CD14-positive monocyte (primary cell): ENCODE measurements at regions not wholly inside any gene's neighbourhood (a gene's known extent, or its start where the extent isn't known, plus 50 kb on each side); places are given as distances from the start of the nearest gene placed in this dataset.
A peak's percentile ranks its signal among the peaks of the same experiment; 100 is the strongest.
"Not testable (repeated sequence)": the region's sequence is repeated elsewhere in the genome, so short reads cannot be mapped to it uniquely, and the experiment has no call there.

Experiments
- DNase-seq, 3 donors: peaks; one replicate each; pipeline ENCODE4 v3.0.0-alpha.2; 2011 to 2022
- H2AFZ ChIP-seq: 2 replicates; pipeline ENCODE4 v1.6.0; 2012; ENCODE audit warnings: mild to moderate bottlenecking, low read depth, low read length, inconsistent platforms; ENCODE audit not compliant: insufficient read depth, poor library complexity, severe bottlenecking
- H3K27ac ChIP-seq, 2 donors: 1 replicate in 1 of 2; 2 replicates in 1 of 2; pipeline ENCODE4 v1.5.1; 2012 to 2013; ENCODE audit warnings: low read length in 2 of 2, control low read depth in 1 of 2, inconsistent platforms in 1 of 2, low read depth in 1 of 2, mild to moderate bottlenecking in 1 of 2
- H3K27me3 ChIP-seq, 2 donors: one replicate each; pipeline versions ENCODE4 v1.6.0 to v1.6.1; 2011 to 2013; ENCODE audit warnings: low read length in 2 of 2; ENCODE audit not compliant: control insufficient read depth in 2 of 2, insufficient read depth in 2 of 2
- H3K36me3 ChIP-seq, 2 donors: replicated peaks in 1 of 2; 1 replicate in 1 of 2; 2 replicates in 1 of 2; pipeline versions ENCODE4 v1.5.1 to v1.6.1; 2012 to 2013; ENCODE audit warnings: low read length in 2 of 2, control low read depth in 1 of 2, inconsistent platforms in 1 of 2, mild to moderate bottlenecking in 1 of 2; ENCODE audit not compliant: insufficient read depth in 2 of 2, control insufficient read depth in 1 of 2
- H3K4me1 ChIP-seq, 2 donors: 1 replicate in 1 of 2; 2 replicates in 1 of 2; pipeline versions ENCODE4 v1.5.1 to v1.6.1; 2012 to 2013; ENCODE audit warnings: low read length in 2 of 2, control low read depth in 1 of 2, inconsistent platforms in 1 of 2, mild to moderate bottlenecking in 1 of 2, moderate library complexity in 1 of 2; ENCODE audit not compliant: insufficient read depth in 2 of 2, control insufficient read depth in 1 of 2
- H3K4me2 ChIP-seq: replicated peaks from 2 replicates; pipeline ENCODE3; 2012; ENCODE audit warnings: low read length, moderate library complexity, mild to moderate bottlenecking; ENCODE audit not compliant: poor library complexity, severe bottlenecking; ENCODE audit errors: extremely low read depth
- H3K4me3 ChIP-seq, 3 experiments: fragments of 200-600 bp in 1 of 3; sonication (generic) in 1 of 3; replicated peaks in 1 of 3; 1 replicate in 2 of 3; 2 replicates in 1 of 3; pipeline ENCODE4 v1.5.1; 2011 to 2013; ENCODE audit warnings: low read length in 3 of 3, mild to moderate bottlenecking in 3 of 3, control low read depth in 2 of 3, low read depth in 2 of 3, inconsistent platforms in 1 of 3, moderate library complexity in 1 of 3
- H3K79me2 ChIP-seq: 2 replicates; pipeline ENCODE4 v1.6.0; 2012; ENCODE audit warnings: mild to moderate bottlenecking, control low read depth, inconsistent platforms, low read length, moderate library complexity; ENCODE audit not compliant: insufficient read depth
- H3K9ac ChIP-seq: 2 replicates; pipeline ENCODE4 v1.6.0; 2017; ENCODE audit warnings: low read length, mild to moderate bottlenecking; ENCODE audit not compliant: insufficient read depth, poor library complexity, severe bottlenecking
- H3K9me3 ChIP-seq, 2 donors: replicated peaks in 1 of 2; 1 replicate in 1 of 2; 2 replicates in 1 of 2; pipeline versions ENCODE4 v1.5.1 to v1.6.1; 2012 to 2013; ENCODE audit warnings: low read length in 2 of 2, control low read depth in 1 of 2; ENCODE audit not compliant: control insufficient read depth in 1 of 2, insufficient read depth in 1 of 2
- H4K20me1 ChIP-seq: 2 replicates; pipeline ENCODE4 v1.6.0; 2012; ENCODE audit warnings: mild to moderate bottlenecking, low read length, control low read depth, moderate library complexity; ENCODE audit not compliant: insufficient read depth
- H3K27ac Mint-ChIP-seq, 7 donors: one replicate each; pipeline ENCODE4 v1.8.0; 2020; ENCODE audit warnings: mild to moderate bottlenecking in 7 of 7, mixed read lengths in 7 of 7, moderate library complexity in 6 of 7, inconsistent platforms in 2 of 7
- H3K27me3 Mint-ChIP-seq, 3 donors: one replicate each; pipeline ENCODE4 v1.8.0; 2021 to 2022; ENCODE audit warnings: low read depth in 3 of 3, mild to moderate bottlenecking in 3 of 3, mixed read lengths in 3 of 3, moderate library complexity in 3 of 3, inconsistent platforms in 1 of 3
- H3K36me3 Mint-ChIP-seq, 2 donors: one replicate each; pipeline ENCODE4 v1.8.0; 2020; ENCODE audit warnings: mixed read lengths in 2 of 2, inconsistent platforms in 1 of 2, mild to moderate bottlenecking in 1 of 2
- H3K4me1 Mint-ChIP-seq: one replicate; pipeline ENCODE4 v1.8.0; 2020; ENCODE audit warnings: mild to moderate bottlenecking, mixed read lengths
- H3K4me3 Mint-ChIP-seq, 2 donors: one replicate each; pipeline ENCODE4 v1.8.0; 2020; ENCODE audit warnings: mild to moderate bottlenecking in 2 of 2, mixed read lengths in 2 of 2, moderate library complexity in 1 of 2
- H3K9me3 Mint-ChIP-seq, 7 donors: one replicate each; pipeline ENCODE4 v1.8.0; 2020 to 2022; ENCODE audit warnings: mixed read lengths in 7 of 7, mild to moderate bottlenecking in 6 of 7, moderate library complexity in 6 of 7, inconsistent platforms in 2 of 7
- WGBS: methylation state at CpG from one replicate; pipeline ENCODE4 v1.1.5; 2013; ENCODE audit warnings: missing lambda C conversion rate; ENCODE audit not compliant: insufficient coverage; 5-methylcytosine and 5-hydroxymethylcytosine counted together
- intact Hi-C, 2 donors: fragments of 100-400 bp; cut with micrococcal nuclease; formaldehyde crosslinking; loops; one replicate each; pipeline versions ENCODE4 v1.15.0 to v1.15.1; 2023
- TF ChIP-seq, protein P1 (sequence below): fragments of 200-600 bp; IDR thresholded peaks from one replicate; pipeline ENCODE4 v1.8.0; 2022; ENCODE audit warnings: antibody characterized with exemption, mild to moderate bottlenecking

DNA sequence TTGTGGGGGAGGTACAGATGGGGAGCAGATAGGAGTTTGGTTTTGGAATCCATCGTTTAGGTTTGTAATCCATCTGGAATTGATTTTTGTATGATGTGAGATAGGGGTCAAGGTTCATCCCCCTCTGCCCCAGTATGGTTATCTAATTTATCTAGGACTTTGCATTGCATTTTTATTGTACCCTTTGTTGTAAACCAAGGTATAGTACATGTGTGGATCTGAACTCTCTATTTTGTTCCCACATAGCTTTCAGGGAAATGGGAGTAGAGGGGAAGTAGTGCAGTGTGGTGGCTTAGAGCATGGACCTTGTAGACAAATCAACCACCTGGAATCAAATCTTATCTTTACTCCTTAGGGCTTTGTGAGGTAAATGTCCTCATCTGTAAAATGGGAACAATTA lies 65.7 kb downstream of the RAD54L2 start:
- no CpG with 5 or more reads among the region's 1 CpG for WGBS
- no peak overlapping the region for H3K9ac ChIP-seq
- no peak for DNase-seq
- no peak overlapping the region for H3K27ac ChIP-seq
- H3K9me3 Mint-ChIP-seq = peaks cover 0 to 4% (median 0%) of the 10 kb centered on the region in 7 donors
- H3K27me3 ChIP-seq = no peaks in the 10 kb centered on the region
- no peaks in the 10 kb centered on the region for H3K9me3 ChIP-seq
- peaks cover 8% of the 10 kb centered on the region for H3K79me2 ChIP-seq
- H3K4me3 Mint-ChIP-seq = no peak overlapping the region
- no peak overlapping the region for H3K4me2 ChIP-seq
- no peaks in the 10 kb centered on the region for H3K4me1 ChIP-seq
- H3K4me3 ChIP-seq = no peak overlapping the region
- TF ChIP-seq, protein P1, sequence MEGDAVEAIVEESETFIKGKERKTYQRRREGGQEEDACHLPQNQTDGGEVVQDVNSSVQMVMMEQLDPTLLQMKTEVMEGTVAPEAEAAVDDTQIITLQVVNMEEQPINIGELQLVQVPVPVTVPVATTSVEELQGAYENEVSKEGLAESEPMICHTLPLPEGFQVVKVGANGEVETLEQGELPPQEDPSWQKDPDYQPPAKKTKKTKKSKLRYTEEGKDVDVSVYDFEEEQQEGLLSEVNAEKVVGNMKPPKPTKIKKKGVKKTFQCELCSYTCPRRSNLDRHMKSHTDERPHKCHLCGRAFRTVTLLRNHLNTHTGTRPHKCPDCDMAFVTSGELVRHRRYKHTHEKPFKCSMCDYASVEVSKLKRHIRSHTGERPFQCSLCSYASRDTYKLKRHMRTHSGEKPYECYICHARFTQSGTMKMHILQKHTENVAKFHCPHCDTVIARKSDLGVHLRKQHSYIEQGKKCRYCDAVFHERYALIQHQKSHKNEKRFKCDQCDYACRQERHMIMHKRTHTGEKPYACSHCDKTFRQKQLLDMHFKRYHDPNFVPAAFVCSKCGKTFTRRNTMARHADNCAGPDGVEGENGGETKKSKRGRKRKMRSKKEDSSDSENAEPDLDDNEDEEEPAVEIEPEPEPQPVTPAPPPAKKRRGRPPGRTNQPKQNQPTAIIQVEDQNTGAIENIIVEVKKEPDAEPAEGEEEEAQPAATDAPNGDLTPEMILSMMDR = no peak
- peaks cover 0 to 19% of the 10 kb centered on the region in 2 donors for H3K36me3 ChIP-seq
- no peak overlapping the region for H2AFZ ChIP-seq
- H3K36me3 Mint-ChIP-seq = peaks cover 18 to 28% of the 10 kb centered on the region in 2 donors
- peaks cover 6% of the 10 kb centered on the region for H3K4me1 Mint-ChIP-seq
- peak overlapping the region in 1 of 7 donors; percentile 46 for H3K27ac Mint-ChIP-seq
- intact Hi-C loops = no loop called here
- H4K20me1 ChIP-seq = peaks cover 3% of the 10 kb centered on the region
- peaks cover 0 to 2% (median 2%) of the 10 kb centered on the region in 3 donors for H3K27me3 Mint-ChIP-seq

DNA sequence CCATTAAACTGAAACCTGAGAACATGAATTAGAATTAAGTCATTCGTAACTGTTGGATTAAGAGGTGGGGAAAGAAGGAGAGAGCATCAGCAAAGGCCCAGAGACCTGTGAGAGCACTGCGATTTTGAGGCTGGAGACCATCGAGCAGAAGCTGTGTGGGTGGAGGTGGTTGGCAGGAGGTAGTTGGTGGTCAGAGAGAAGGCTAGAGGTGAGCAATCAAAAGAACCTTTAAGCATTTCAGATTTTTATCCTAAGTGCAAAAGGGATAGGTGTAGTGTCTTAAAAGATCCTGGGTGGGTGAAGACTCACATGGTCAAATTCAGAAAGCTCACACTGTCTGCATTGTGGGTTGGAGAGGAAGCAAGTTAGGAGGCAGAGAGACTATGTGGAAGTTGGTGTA lies 65.1 kb upstream of the TEX264 start:
- H3K4me3 ChIP-seq = no peak overlapping the region
- Mint-ChIP-seq H3K27ac (peak overlapping the region in 3 of 7 donors; percentile 12 to 16 (median 14)), H3K4me1 (peaks cover 6% of the 10 kb centered on the region), H3K4me3 (no peak overlapping the region), H3K9me3 (peaks cover 0 to 4% (median 0%) of the 10 kb centered on the region in 7 donors), H3K36me3 (peaks cover 21 to 28% of the 10 kb centered on the region in 2 donors), H3K27me3 (peaks cover 0 to 2% (median 2%) of the 10 kb centered on the region in 3 donors)
- H3K27ac ChIP-seq = no peak overlapping the region
- peaks cover 6% of the 10 kb centered on the region for H4K20me1 ChIP-seq
- 98% methylated on average over 3 of the region's 3 CpGs for WGBS
- H3K9me3 ChIP-seq = no peaks in the 10 kb centered on the region
- H3K27me3 ChIP-seq = no peaks in the 10 kb centered on the region
- H3K79me2 ChIP-seq = peaks cover 5% of the 10 kb centered on the region
- peaks cover 0 to 19% of the 10 kb centered on the region in 2 donors for H3K36me3 ChIP-seq
- no peak for DNase-seq
- TF ChIP-seq, protein P1 = no peak
- no peak overlapping the region for H3K4me2 ChIP-seq
- intact Hi-C loops = no loop called here
- H3K4me1 ChIP-seq = no peaks in the 10 kb centered on the region
- no peak overlapping the region for H2AFZ ChIP-seq
- no peak overlapping the region for H3K9ac ChIP-seq

DNA sequence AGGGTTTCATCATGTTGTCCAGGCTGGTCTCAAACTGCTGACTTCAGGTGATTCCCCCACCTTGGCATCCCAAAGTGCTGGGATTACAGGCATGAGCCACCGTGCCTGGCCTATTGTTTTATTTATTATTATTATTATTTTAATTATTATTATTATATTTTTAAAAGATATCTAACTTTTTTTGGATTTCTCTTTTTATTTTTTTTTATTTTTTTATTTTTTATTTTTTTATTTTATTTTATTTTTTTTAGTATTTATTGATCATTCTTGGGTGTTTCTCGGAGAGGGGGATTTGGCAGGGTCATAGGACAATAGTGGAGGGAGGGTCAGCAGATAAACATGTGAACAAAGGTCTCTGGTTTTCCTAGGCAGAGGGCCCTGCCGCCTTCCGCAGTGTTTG lies 64.2 kb upstream of the TEX264 start:
- not testable (repeated sequence) for H3K27ac Mint-ChIP-seq

More for the DNA sequence above, 64.2 kb upstream of the TEX264 start:
- H3K4me1 Mint-ChIP-seq, H3K4me3 Mint-ChIP-seq, intact Hi-C loops, H3K4me1 ChIP-seq, H3K27me3 ChIP-seq, H3K79me2 ChIP-seq, H3K9me3 Mint-ChIP-seq, H3K27me3 Mint-ChIP-seq, H3K9ac ChIP-seq, H2AFZ ChIP-seq, DNase-seq, H3K4me2 ChIP-seq, H4K20me1 ChIP-seq, H3K4me3 ChIP-seq, H3K9me3 ChIP-seq, H3K27ac ChIP-seq: not testable (repeated sequence)
- peaks cover 20 to 23% of the 10 kb centered on the region in 2 donors for H3K36me3 Mint-ChIP-seq
- WGBS = no CpG with 5 or more reads among the region's 4 CpGs
- H3K36me3 ChIP-seq = peaks cover 0 to 16% of the 10 kb centered on the region in 2 donors
